22Rv1 (cell line): ENCODE measurements at regions not wholly inside any gene's neighbourhood (a gene's known extent, or its start where the extent isn't known, plus 50 kb on each side); places are given as distances from the start of the nearest gene placed in this dataset.

Experiments
- H3K27ac ChIP-seq: fragments of 450-650 bp; 2 replicates; pipeline ENCODE4 v1.5.1; 2017
- ZFX ChIP-seq: fragments of 450-650 bp; IDR thresholded peaks from 2 replicates; pipeline ENCODE4 v1.6.1; 2017; ENCODE audit warnings: antibody characterized with exemption, borderline replicate concordance
- TF ChIP-seq, protein P1 (sequence below): fragments of 450-650 bp; IDR thresholded peaks from 2 replicates; pipeline ENCODE4 v1.5.1; 2017; ENCODE audit warnings: mild to moderate bottlenecking

DNA sequence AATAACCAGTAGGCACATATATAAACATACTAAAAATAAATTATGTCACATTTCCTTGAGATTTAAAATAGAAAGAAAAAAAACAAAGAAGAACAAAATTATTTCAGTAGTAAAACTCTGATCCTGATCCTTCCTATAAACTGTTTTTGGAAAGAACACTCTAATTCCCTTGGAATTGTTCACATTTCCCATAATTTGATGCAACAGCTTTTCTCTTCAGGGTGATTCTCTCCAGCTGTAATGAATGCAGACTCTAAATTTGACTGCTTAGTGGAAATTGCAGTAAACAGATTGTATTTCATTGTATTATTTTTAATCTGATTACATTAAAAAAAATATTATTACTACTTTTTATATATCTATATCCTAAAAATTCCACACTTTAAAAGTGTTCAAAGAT is 70.2 kb upstream of the ABI3BP start:
- H3K27ac ChIP-seq: no peak overlapping the region
- no peak for TF ChIP-seq ZFX
- TF ChIP-seq, protein P1, sequence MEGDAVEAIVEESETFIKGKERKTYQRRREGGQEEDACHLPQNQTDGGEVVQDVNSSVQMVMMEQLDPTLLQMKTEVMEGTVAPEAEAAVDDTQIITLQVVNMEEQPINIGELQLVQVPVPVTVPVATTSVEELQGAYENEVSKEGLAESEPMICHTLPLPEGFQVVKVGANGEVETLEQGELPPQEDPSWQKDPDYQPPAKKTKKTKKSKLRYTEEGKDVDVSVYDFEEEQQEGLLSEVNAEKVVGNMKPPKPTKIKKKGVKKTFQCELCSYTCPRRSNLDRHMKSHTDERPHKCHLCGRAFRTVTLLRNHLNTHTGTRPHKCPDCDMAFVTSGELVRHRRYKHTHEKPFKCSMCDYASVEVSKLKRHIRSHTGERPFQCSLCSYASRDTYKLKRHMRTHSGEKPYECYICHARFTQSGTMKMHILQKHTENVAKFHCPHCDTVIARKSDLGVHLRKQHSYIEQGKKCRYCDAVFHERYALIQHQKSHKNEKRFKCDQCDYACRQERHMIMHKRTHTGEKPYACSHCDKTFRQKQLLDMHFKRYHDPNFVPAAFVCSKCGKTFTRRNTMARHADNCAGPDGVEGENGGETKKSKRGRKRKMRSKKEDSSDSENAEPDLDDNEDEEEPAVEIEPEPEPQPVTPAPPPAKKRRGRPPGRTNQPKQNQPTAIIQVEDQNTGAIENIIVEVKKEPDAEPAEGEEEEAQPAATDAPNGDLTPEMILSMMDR: no peak

DNA sequence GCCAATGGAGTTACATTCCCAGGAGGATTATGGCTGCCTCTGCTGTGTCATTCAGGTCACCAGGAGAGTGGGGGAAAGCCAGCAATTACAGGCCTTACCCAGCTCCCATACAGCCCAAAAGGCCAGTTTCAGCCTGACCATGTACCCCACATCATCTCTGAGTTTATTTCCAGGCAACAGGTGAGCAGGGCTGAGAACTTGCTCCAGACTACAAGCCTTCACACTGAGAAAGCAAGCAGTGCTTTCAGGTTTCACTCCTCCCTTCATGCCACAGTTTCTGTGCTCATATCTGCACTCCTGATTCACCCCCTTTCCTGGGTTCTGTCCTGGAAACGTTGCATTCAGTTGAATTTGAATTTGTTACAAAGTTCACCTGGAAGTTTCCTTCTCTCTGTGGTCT is 68.1 kb upstream of the ABI3BP start:
- TF ChIP-seq, protein P1: no peak
- no peak overlapping the region for H3K27ac ChIP-seq

DNA sequence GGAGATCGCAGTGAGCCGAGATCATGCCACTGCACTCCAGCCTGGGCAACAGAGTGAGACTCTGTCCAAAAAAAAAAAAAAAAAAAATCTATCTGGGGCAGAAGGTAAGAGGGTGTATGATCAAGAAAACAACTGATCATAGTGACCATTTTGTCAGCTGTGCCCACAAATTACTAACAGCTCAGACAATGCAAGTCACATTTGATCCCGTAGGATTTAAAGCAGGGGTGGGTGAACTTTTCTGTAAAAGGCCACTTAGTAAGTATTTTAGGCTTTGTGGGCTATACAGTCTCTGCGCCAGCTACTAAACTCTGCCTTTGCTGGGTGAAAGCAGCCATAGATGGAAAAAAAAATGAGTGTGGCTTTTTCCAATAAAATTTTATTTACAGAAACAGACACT is 57.6 kb upstream of the ABI3BP start:
- H3K27ac ChIP-seq: no peak overlapping the region
- TF ChIP-seq ZFX: no peak
- TF ChIP-seq, protein P1: no peak

DNA sequence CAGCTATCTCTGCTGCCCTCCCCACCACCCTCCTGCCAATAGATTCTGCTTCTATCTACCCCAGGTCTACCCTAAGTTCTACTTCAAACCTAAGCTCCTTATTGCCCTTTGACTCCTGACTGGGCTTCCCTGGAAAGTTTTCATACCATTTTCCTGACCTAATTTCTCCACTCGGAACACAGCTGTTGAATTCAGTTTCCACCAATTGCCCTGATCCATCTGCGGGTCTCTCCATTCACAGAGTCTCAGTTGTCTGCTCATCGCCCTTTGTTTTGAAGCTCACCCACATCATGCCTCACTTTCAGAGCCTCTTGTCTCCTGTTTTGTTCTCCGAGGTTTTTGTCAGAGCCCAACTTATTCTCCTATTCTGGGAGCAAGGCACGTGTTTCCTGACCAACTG is 56.8 kb upstream of the ABI3BP start:
- no peak for TF ChIP-seq ZFX
- TF ChIP-seq, protein P1: no peak
- no peak overlapping the region for H3K27ac ChIP-seq

DNA sequence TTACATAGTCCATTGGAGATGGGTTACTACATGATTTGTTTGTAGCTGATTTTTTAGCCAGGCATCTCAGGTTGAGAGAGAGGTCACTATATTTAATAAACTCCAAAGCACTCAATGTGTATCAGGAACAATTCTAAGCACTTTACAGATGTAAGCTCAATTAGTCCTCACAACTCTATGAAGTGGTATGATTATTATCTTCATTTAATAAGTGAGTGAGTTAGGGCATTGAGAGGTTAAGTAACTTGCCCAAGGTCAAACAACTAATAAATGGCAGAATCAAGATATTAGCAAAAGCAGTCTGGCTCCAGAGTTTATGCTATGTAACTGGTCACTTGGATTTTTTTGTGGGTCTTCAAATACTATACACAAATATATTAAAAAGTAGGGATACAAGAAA is 56.3 kb upstream of the ABI3BP start:
- TF ChIP-seq, protein P1: no peak
- no peak for TF ChIP-seq ZFX
- no peak overlapping the region for H3K27ac ChIP-seq

DNA sequence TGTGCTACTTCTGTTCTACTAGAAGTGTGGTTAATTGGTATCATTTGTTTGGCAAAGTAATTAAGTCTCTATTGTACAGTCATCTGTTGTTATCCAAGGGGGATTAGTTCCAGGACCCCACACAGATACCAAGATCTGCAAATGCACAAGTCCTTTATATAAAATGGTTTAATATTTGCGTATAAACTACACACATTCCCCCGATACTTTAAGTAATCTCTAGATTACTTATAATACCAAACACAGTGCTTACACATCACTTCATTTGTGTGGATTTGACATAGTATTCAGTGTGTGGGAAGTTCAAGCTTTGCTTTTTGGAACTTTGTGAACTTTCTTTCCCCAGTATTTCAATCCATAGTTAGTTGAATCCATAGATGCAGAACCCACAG is 50.5 kb upstream of the ABI3BP start:
- TF ChIP-seq ZFX: no peak
- TF ChIP-seq, protein P1: no peak
- no peak overlapping the region for H3K27ac ChIP-seq

DNA sequence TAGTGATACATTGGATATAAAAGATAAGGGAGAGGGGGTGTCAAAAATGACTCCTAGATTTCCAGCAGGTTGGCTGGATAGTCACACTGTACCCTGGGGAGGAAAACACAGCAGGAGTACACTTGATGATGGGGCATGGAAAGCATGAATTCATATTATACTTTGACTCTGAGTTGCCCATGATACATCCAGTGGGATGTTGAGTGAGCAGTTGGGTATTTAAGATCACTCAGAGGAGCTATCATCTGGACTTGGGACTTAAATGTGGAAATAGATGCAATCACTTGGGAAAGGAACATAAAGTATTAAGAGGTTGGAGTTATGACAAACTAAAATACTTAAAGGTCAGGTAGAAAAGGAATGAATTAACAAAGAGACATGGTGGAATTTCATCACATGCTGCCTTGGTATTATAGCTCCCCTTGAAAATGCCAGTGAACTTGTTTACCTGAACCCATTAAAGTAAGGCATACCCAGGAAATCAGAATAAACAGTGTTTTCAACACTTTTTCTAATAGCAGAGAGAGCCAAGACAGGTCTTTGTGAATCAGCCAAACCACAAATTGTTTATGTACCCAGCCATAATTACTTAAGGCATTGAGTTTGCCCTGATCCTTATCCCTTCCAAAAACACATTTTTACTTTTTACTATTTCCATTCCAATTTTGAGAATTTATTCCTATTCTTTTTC is 49.9 kb upstream of the ABI3BP start:
- H3K27ac ChIP-seq: no peak overlapping the region
- no peak for TF ChIP-seq ZFX
- TF ChIP-seq, protein P1: no peak
